ENCODE measurements at regions not wholly inside any gene's neighbourhood (a gene's known extent, or its start where the extent isn't known, plus 50 kb on each side); places are given as distances from the start of the nearest gene placed in this dataset.

GRCh38 chr10:29081951-29082685 is 206.8 kb upstream of the LYZL1 start:
- TF ChIP-seq CTCF (conservative IDR thresholded peaks at IDR 0.05 in 1 of 2, IDR thresholded peaks at IDR 0.05 in 1 of 2; ENCODE audit: low read depth in 1 of 2, low read length in 2 of 2) (no peak), EZH2 (IDR thresholded peaks at IDR 0.05; ENCODE audit: low read length, missing control alignments) (no peak)
- no peak overlapping the region for H2AFZ ChIP-seq (ENCODE audit: low read length)

GRCh38 chr10:29083096-29083495 is 205.8 kb upstream of the LYZL1 start:
- Histone ChIP-seq H2AFZ (ENCODE audit: low read length) (no peak overlapping the region), H3K4me3 (replicated peaks in 1 of 4; ENCODE audit: control extremely low read depth in 1 of 4, insufficient read depth in 1 of 4, low read depth in 3 of 4, low read length in 4 of 4) (no peak overlapping the region), H3K9ac (ENCODE audit: insufficient read depth, low read length) (no peak overlapping the region), H3K9me3 (ENCODE audit: control insufficient read depth, insufficient read depth, low read depth, low read length) (no peaks in the 10 kb centered on the region), H3K4me2 (ENCODE audit: extremely low read depth, insufficient read depth, low read length) (no peak overlapping the region), H3K79me2 (ENCODE audit: control insufficient read depth, insufficient read depth, low read length) (no peaks in the 10 kb centered on the region), H3K4me1 (ENCODE audit: control insufficient read depth, extremely low read depth, insufficient read depth, low read length) (no peaks in the 10 kb centered on the region), H4K20me1 (ENCODE audit: control insufficient read depth, extremely low read depth, insufficient read depth, low read length) (no peaks in the 10 kb centered on the region), H3K27ac (ENCODE audit: insufficient read depth, low read length) (no peak overlapping the region), H3K36me3 (ENCODE audit: control insufficient read depth, insufficient read depth, low read length) (no peaks in the 10 kb centered on the region), H3K27me3 (ENCODE audit: control insufficient read depth, insufficient read depth, low read length) (no peaks in the 10 kb centered on the region)
- DNase-seq (ENCODE audit: low read depth in 2 of 2) = no peak
- no peak for TF ChIP-seq EZH2 (IDR thresholded peaks at IDR 0.05; ENCODE audit: low read length, missing control alignments)
- no peak for TF ChIP-seq CTCF (conservative IDR thresholded peaks at IDR 0.05 in 1 of 2, IDR thresholded peaks at IDR 0.05 in 1 of 2; ENCODE audit: low read depth in 1 of 2, low read length in 2 of 2)

More at GRCh38 chr10:29081951-29082685, 206.8 kb upstream of the LYZL1 start:
- H3K4me2 ChIP-seq (ENCODE audit: extremely low read depth, insufficient read depth, low read length) = no peak overlapping the region
- H3K79me2 ChIP-seq (ENCODE audit: control insufficient read depth, insufficient read depth, low read length) = no peaks in the 10 kb centered on the region
- H3K36me3 ChIP-seq (ENCODE audit: control insufficient read depth, insufficient read depth, low read length) = no peaks in the 10 kb centered on the region
- no peaks in the 10 kb centered on the region for H3K27me3 ChIP-seq (ENCODE audit: control insufficient read depth, insufficient read depth, low read length)
- no peak for DNase-seq (ENCODE audit: low read depth in 2 of 2)
- H3K27ac ChIP-seq (ENCODE audit: insufficient read depth, low read length) = no peak overlapping the region
- H3K4me1 ChIP-seq (ENCODE audit: control insufficient read depth, extremely low read depth, insufficient read depth, low read length) = no peaks in the 10 kb centered on the region
- no peaks in the 10 kb centered on the region for H4K20me1 ChIP-seq (ENCODE audit: control insufficient read depth, extremely low read depth, insufficient read depth, low read length)
- H3K9ac ChIP-seq (ENCODE audit: insufficient read depth, low read length) = no peak overlapping the region
- no peaks in the 10 kb centered on the region for H3K9me3 ChIP-seq (ENCODE audit: control insufficient read depth, insufficient read depth, low read depth, low read length)
- no peak overlapping the region for H3K4me3 ChIP-seq (replicated peaks in 1 of 4; ENCODE audit: control extremely low read depth in 1 of 4, insufficient read depth in 1 of 4, low read depth in 3 of 4, low read length in 4 of 4)

- Histone ChIP-seq H3K36me3 (ENCODE audit: control insufficient read depth, insufficient read depth, low read length) (no peaks in the 10 kb centered on the region), H3K27me3 (ENCODE audit: control insufficient read depth, insufficient read depth, low read length) (no peaks in the 10 kb centered on the region), H3K4me3 (replicated peaks in 1 of 4; ENCODE audit: control extremely low read depth in 1 of 4, insufficient read depth in 1 of 4, low read depth in 3 of 4, low read length in 4 of 4) (no peak overlapping the region), H3K4me1 (ENCODE audit: control insufficient read depth, extremely low read depth, insufficient read depth, low read length) (no peaks in the 10 kb centered on the region), H4K20me1 (ENCODE audit: control insufficient read depth, extremely low read depth, insufficient read depth, low read length) (no peaks in the 10 kb centered on the region), H3K4me2 (ENCODE audit: extremely low read depth, insufficient read depth, low read length) (no peak overlapping the region), H3K79me2 (ENCODE audit: control insufficient read depth, insufficient read depth, low read length) (no peaks in the 10 kb centered on the region), H3K9me3 (ENCODE audit: control insufficient read depth, insufficient read depth, low read depth, low read length) (no peaks in the 10 kb centered on the region), H3K27ac (ENCODE audit: insufficient read depth, low read length) (no peak overlapping the region), H2AFZ (ENCODE audit: low read length) (no peak overlapping the region), H3K9ac (ENCODE audit: insufficient read depth, low read length) (no peak overlapping the region)
- DNase-seq (ENCODE audit: low read depth in 2 of 2) = no peak
- TF ChIP-seq EZH2 (IDR thresholded peaks at IDR 0.05; ENCODE audit: low read length, missing control alignments) = no peak
- TF ChIP-seq CTCF (conservative IDR thresholded peaks at IDR 0.05 in 1 of 2, IDR thresholded peaks at IDR 0.05 in 1 of 2; ENCODE audit: low read depth in 1 of 2, low read length in 2 of 2) = no peak
These were observed 204.1 kb upstream of the LYZL1 start for GRCh38 chr10:29084681-29085307.

Data from fibroblast of lung (primary cell).